ENCODE measurements at regions not wholly inside any gene's neighbourhood (a gene's known extent, or its start where the extent isn't known, plus 50 kb on each side); places are given as distances from the start of the nearest gene placed in this dataset.

DNA sequence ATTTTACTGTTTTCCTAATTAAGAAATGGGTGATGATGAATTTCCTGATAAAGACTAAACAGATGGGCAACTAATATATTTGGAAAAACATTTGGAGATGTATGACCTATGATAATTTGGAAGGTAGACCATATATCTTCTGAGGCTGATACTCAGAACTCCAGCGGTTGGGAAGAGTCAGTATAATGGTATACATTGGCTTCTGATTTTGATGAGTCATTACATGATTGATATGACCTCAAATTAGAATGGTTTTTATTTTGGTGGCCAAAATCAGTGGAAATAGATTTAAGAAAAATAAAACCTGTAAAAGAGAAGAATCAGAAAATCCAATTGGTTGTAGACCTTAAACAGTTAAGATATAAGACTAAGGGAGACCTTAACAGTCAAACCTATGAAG, 496.4 kb upstream of the ALCAM start:
- TF ChIP-seq, protein P1, sequence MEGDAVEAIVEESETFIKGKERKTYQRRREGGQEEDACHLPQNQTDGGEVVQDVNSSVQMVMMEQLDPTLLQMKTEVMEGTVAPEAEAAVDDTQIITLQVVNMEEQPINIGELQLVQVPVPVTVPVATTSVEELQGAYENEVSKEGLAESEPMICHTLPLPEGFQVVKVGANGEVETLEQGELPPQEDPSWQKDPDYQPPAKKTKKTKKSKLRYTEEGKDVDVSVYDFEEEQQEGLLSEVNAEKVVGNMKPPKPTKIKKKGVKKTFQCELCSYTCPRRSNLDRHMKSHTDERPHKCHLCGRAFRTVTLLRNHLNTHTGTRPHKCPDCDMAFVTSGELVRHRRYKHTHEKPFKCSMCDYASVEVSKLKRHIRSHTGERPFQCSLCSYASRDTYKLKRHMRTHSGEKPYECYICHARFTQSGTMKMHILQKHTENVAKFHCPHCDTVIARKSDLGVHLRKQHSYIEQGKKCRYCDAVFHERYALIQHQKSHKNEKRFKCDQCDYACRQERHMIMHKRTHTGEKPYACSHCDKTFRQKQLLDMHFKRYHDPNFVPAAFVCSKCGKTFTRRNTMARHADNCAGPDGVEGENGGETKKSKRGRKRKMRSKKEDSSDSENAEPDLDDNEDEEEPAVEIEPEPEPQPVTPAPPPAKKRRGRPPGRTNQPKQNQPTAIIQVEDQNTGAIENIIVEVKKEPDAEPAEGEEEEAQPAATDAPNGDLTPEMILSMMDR (IDR thresholded peaks at IDR 0.05), result no peak
- TF ChIP-seq EZH2 (IDR thresholded peaks at IDR 0.05) (no peak), EZH2phosphoT487 (IDR thresholded peaks at IDR 0.05) (no peak)

All from neural progenitor cell (in vitro differentiated cells).